ENCODE measurements at regions not wholly inside any gene's neighbourhood (a gene's known extent, or its start where the extent isn't known, plus 50 kb on each side); places are given as distances from the start of the nearest gene placed in this dataset.

- DNase-seq (ENCODE audit: low spot score) = no peak
- ChIA-PET CTCF (no interaction called here), POLR2A (ENCODE audit: low non-redundant PET) (no interaction called here)
- no peak for TF ChIP-seq CTCF (conservative IDR thresholded peaks at IDR 0.05; ENCODE audit: low read depth)
- H3K27ac ChIP-seq = no peak overlapping the region
These were observed 355.2 kb downstream of the IRS2 start for GRCh38 chr13:109431217-109431616.

GRCh38 chr13:109428146-109428545 lies 358.2 kb downstream of the IRS2 start:
- CTCF ChIA-PET = no interaction called here
- DNase-seq (ENCODE audit: low spot score) = no peak
- POLR2A ChIA-PET (ENCODE audit: low non-redundant PET) = no interaction called here
- no peak overlapping the region for H3K27ac ChIP-seq
- no peak for TF ChIP-seq CTCF (conservative IDR thresholded peaks at IDR 0.05; ENCODE audit: low read depth)

GRCh38 chr13:109427695-109428094 lies 358.7 kb downstream of the IRS2 start:
- no peak for DNase-seq (ENCODE audit: low spot score)
- ChIA-PET POLR2A (ENCODE audit: low non-redundant PET) (no interaction called here), CTCF (no interaction called here)
- H3K27ac ChIP-seq = no peak overlapping the region
- TF ChIP-seq CTCF (conservative IDR thresholded peaks at IDR 0.05; ENCODE audit: low read depth) = no peak

GRCh38 chr13:109427148-109427547 lies 359.2 kb downstream of the IRS2 start:
- ChIA-PET POLR2A (ENCODE audit: low non-redundant PET) (no interaction called here), CTCF (no interaction called here)
- H3K27ac ChIP-seq = no peak overlapping the region
- no peak for DNase-seq (ENCODE audit: low spot score)
- TF ChIP-seq CTCF (conservative IDR thresholded peaks at IDR 0.05; ENCODE audit: low read depth) = no peak

GRCh38 chr13:109426690-109426990 lies 359.7 kb downstream of the IRS2 start:
- TF ChIP-seq CTCF (conservative IDR thresholded peaks at IDR 0.05; ENCODE audit: low read depth) = no peak
- ChIA-PET CTCF (no interaction called here), POLR2A (ENCODE audit: low non-redundant PET) (no interaction called here)
- H3K27ac ChIP-seq = no peak overlapping the region
- DNase-seq (ENCODE audit: low spot score) = no peak

GRCh38 chr13:109425821-109426689 lies 360.3 kb downstream of the IRS2 start:
- TF ChIP-seq CTCF (conservative IDR thresholded peaks at IDR 0.05; ENCODE audit: low read depth) = no peak
- no peak for DNase-seq (ENCODE audit: low spot score)
- ChIA-PET POLR2A (ENCODE audit: low non-redundant PET) (no interaction called here), CTCF (no interaction called here)
- H3K27ac ChIP-seq = no peak overlapping the region
